CD4-positive, alpha-beta T cell treated with Interleukin-6 for 4 hours (primary cell): ENCODE measurements at regions not wholly inside any gene's neighbourhood (a gene's known extent, or its start where the extent isn't known, plus 50 kb on each side); places are given as distances from the start of the nearest gene placed in this dataset.

Experiments used
- DNase-seq: peaks from one replicate; pipeline ENCODE4 v3.0.0-alpha.2; 2020; ENCODE audit warnings: mixed read lengths

- DNase-seq = no peak
Observed at GRCh38 chr16:73385696-73386095, 337.8 kb upstream of the ZFHX3 start.

- DNase-seq = no peak
Observed at GRCh38 chr16:73384506-73385089, 336.7 kb upstream of the ZFHX3 start.

- no peak for DNase-seq
Observed at GRCh38 chr16:73383988-73384365, 336.0 kb upstream of the ZFHX3 start.

GRCh38 chr16:73383195-73383987 lies 335.5 kb upstream of the ZFHX3 start:
- no peak for DNase-seq

GRCh38 chr16:73378471-73378870 lies 330.5 kb upstream of the ZFHX3 start:
- no peak for DNase-seq

- DNase-seq = no peak
Observed at GRCh38 chr16:73371584-73372319, 323.8 kb upstream of the ZFHX3 start.

GRCh38 chr16:73369851-73370250 lies 321.9 kb upstream of the ZFHX3 start:
- no peak for DNase-seq

- DNase-seq = no peak
Observed at GRCh38 chr16:73368715-73369114, 320.8 kb upstream of the ZFHX3 start.

GRCh38 chr16:73365016-73365551 lies 317.2 kb upstream of the ZFHX3 start:
- no peak for DNase-seq

- DNase-seq = no peak
Observed at GRCh38 chr16:73364413-73364812, 316.5 kb upstream of the ZFHX3 start.

GRCh38 chr16:73361061-73361460 lies 313.1 kb upstream of the ZFHX3 start:
- no peak for DNase-seq

- no peak for DNase-seq
Observed at GRCh38 chr16:73356401-73357079, 308.6 kb upstream of the ZFHX3 start.

- DNase-seq = no peak
Observed at GRCh38 chr16:73355981-73356380, 308.1 kb upstream of the ZFHX3 start.

- no peak for DNase-seq
Observed at GRCh38 chr16:73354434-73354833, 306.5 kb upstream of the ZFHX3 start.

GRCh38 chr16:73350707-73351452 lies 303.0 kb upstream of the ZFHX3 start:
- no peak for DNase-seq

GRCh38 chr16:73347500-73348375 lies 299.8 kb upstream of the ZFHX3 start:
- no peak for DNase-seq

GRCh38 chr16:73339821-73340220 lies 291.9 kb upstream of the ZFHX3 start:
- DNase-seq = no peak

- DNase-seq = no peak
Observed at GRCh38 chr16:73337373-73338296, 289.7 kb upstream of the ZFHX3 start.

GRCh38 chr16:73329358-73330286 lies 281.7 kb upstream of the ZFHX3 start:
- no peak for DNase-seq
